ENCODE measurements at regions not wholly inside any gene's neighbourhood (a gene's known extent, or its start where the extent isn't known, plus 50 kb on each side); places are given as distances from the start of the nearest gene placed in this dataset.

- H2BK20ac ChIP-seq (ENCODE audit: low read length): no peak overlapping the region
- ChIA-PET POLR2A (ENCODE audit: partially characterized antibody) (no interaction called here), CTCF (ENCODE audit: partially characterized antibody) (no interaction called here)
- H2BK15ac ChIP-seq (ENCODE audit: low read length): no peak overlapping the region
- no peak overlapping the region for H4K91ac ChIP-seq (replicated peaks; ENCODE audit: insufficient read length, low read length)
- WGBS, 2 experiments (ENCODE audit: extremely low coverage in 1 of 2, insufficient coverage in 1 of 2, insufficient read length in 1 of 2, insufficient replicate concordance in 2 of 2, low coverage in 1 of 2, low lambda C conversion rate in 2 of 2, missing lambda C conversion rate in 1 of 2): 93% methylated on average over 5 of the region's 5 CpGs; no CpG with 5 or more reads in 1 of the 2 experiments
- H4K5ac ChIP-seq (ENCODE audit: insufficient read length, low read depth, low read length): no peak overlapping the region
- H4K20me1 ChIP-seq (replicated peaks in 1 of 2; ENCODE audit: control insufficient read depth in 1 of 2, insufficient read depth in 2 of 2, low read length in 2 of 2): no peaks in the 10 kb centered on the region
- H3K27me3 ChIP-seq (replicated peaks in 1 of 4; ENCODE audit: control insufficient read depth in 3 of 4, extremely low read depth in 1 of 4, insufficient read depth in 3 of 4, low read length in 3 of 4): no peaks in the 10 kb centered on the region
- H2BK120ac ChIP-seq (replicated peaks; ENCODE audit: low read depth, low read length): no peak overlapping the region
- H3K4me2 ChIP-seq (ENCODE audit: insufficient read depth in 1 of 2, low read depth in 2 of 2, low read length in 2 of 2): no peak overlapping the region
- no peak overlapping the region for H3K9ac ChIP-seq (replicated peaks in 1 of 4; ENCODE audit: extremely low read depth in 1 of 4, low read depth in 3 of 4, low read length in 3 of 4)
- H3K14ac ChIP-seq (ENCODE audit: insufficient read length): no peak overlapping the region
- TF ChIP-seq SP4 (IDR thresholded peaks at IDR 0.05; ENCODE audit: low read length): no peak
- peaks cover 9 to 20% (median 15%) of the 10 kb centered on the region in 4 experiments; a peak in 5 of 7 replicates for H3K4me1 ChIP-seq (replicated peaks in 1 of 4; ENCODE audit: control insufficient read depth in 3 of 4, insufficient read depth in 4 of 4, low read length in 3 of 4)
- H3K18ac ChIP-seq (ENCODE audit: extremely low read depth, low read length): no peak overlapping the region
- FAIRE-seq (no peak), DNase-seq (ENCODE audit: low read depth in 1 of 2, low spot score in 2 of 2) (no peak)
- no peak overlapping the region for H3K4ac ChIP-seq (replicated peaks; ENCODE audit: insufficient read length, low read depth, low read length)
- H3K27ac ChIP-seq (ENCODE audit: low read depth, low read length): no peak overlapping the region
- no peak overlapping the region for H2AFZ ChIP-seq (ENCODE audit: low read length)
- H3K56ac ChIP-seq (replicated peaks; ENCODE audit: insufficient read length, low read depth, low read length): no peak overlapping the region
- H3K9me3 ChIP-seq (ENCODE audit: insufficient read depth in 2 of 2, low read depth in 1 of 2, low read length in 1 of 2): peaks cover 0 to 9% of the 10 kb centered on the region in 2 experiments; a peak in 1 of 4 replicates
- H3K79me1 ChIP-seq (ENCODE audit: low read depth, low read length): no peaks in the 10 kb centered on the region
- no peak overlapping the region for H2BK5ac ChIP-seq (ENCODE audit: low read depth, low read length)
- H3K23me2 ChIP-seq (ENCODE audit: low read depth, low read length): peaks cover 3% of the 10 kb centered on the region; the same call in 1 of the 2 replicates
- H3K79me2 ChIP-seq (ENCODE audit: control insufficient read depth in 1 of 2, insufficient read depth in 2 of 2, low read length in 2 of 2): no peaks in the 10 kb centered on the region
- H3K4me3 ChIP-seq (ENCODE audit: extremely low read depth in 1 of 4, insufficient read depth in 2 of 4, low read depth in 3 of 4, low read length in 4 of 4): no peak overlapping the region
- H3K36me3 ChIP-seq (ENCODE audit: control insufficient read depth in 2 of 4, insufficient read depth in 4 of 4, low read length in 3 of 4): peaks cover 0 to 5% (median 0%) of the 10 kb centered on the region in 4 experiments; a peak in 1 of 8 replicates
- no peak overlapping the region for H4K8ac ChIP-seq (ENCODE audit: extremely low read depth, insufficient read depth, low read length)
- H2AK5ac ChIP-seq (ENCODE audit: low read depth, low read length): no peak overlapping the region
- no peak overlapping the region for H3K23ac ChIP-seq (ENCODE audit: insufficient read length)
- no peak overlapping the region for H2BK12ac ChIP-seq (ENCODE audit: low read depth, low read length)
Measured at GRCh38 chr12:127144770-127145169, 1122.2 kb upstream of the TMEM132C start.
